NCI-H774 (cell line): ENCODE measurements at regions not wholly inside any gene's neighbourhood (a gene's known extent, or its start where the extent isn't known, plus 50 kb on each side); places are given as distances from the start of the nearest gene placed in this dataset.
"Not testable (repeated sequence)": the region's sequence is repeated elsewhere in the genome, so short reads cannot be mapped to it uniquely, and the experiment has no call there.

Experiments
- DNase-seq: peaks from one replicate; lab custom pipeline; 2025; lab: John Stamatoyannopoulos, UW

DNA sequence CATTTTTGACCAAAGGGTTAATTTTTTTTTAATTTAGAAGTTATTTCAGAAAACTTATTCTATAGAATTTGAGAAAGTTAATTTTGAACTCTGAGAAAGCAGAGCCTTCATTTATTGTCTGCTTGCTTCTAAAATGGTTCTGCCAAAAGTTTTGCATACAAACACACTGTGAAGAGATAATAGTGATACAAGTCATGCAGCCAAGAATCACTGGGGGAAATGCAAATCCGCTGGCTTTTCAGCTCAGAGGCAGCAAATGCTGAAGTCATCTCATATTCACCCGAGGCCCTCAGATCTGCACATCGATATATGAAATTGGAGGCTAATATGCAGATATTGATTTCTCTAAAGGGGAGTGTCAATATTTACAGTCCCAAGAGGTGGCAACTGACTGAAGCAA is 186.2 kb downstream of the KIT start:
- no peak for DNase-seq

- DNase-seq: no peak
Measured at GRCh38 chr4:54843106-54843505, 185.3 kb downstream of the KIT start.

- no peak for DNase-seq
Measured at GRCh38 chr4:54842656-54843055, 184.9 kb downstream of the KIT start.

- no peak for DNase-seq
Measured at GRCh38 chr4:54842226-54842625, 184.5 kb downstream of the KIT start.

- no peak for DNase-seq
Measured at GRCh38 chr4:54840992-54841768, 183.4 kb downstream of the KIT start.

- no peak for DNase-seq
Measured at GRCh38 chr4:54840430-54840829, 182.7 kb downstream of the KIT start.

DNA sequence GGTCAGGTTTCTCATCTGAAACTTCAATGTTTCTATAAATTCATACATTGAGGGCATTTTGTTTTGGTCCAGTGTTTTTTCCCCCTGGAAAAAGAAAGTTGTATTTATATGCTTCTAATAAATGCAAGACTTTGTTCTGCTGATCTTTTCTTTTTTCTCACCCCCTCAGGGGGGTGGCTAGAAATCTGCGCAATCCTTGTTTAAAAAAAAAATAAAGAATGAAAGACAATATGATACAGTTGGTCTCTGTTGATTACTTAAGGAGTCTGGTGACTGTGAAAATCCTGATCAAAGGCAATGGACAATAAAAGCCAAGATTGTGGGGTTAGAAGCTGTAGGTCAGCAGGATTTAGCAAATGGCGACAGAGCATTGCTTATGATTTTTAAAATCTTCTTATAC is 180.5 kb downstream of the KIT start:
- no peak for DNase-seq

GRCh38 chr4:54837576-54838140 is 179.9 kb downstream of the KIT start:
- no peak for DNase-seq

DNA sequence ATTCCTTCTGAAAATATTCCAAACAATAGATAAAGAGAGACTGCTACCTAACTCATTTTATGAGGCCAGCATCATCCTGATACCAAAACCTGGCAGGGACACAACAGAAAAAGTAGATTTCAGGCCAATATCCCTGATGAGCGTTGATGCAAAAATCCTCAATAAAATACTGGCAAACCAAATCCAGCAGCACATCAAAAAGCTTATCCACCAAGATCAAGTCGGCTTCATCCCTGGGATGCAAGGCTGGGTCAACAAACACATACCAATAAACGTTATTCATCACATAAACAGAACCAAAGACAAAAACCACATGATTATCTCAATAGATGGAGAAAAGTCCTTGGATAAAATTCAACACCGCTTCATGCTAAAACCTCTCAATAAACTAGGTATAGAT is 170.6 kb downstream of the KIT start:
- not testable (repeated sequence) for DNase-seq

- no peak for DNase-seq
Measured at GRCh38 chr4:54823616-54824015, 165.9 kb downstream of the KIT start.

- DNase-seq: no peak
Measured at GRCh38 chr4:54819034-54819433, 161.3 kb downstream of the KIT start.

GRCh38 chr4:54818481-54818880 is 160.7 kb downstream of the KIT start:
- no peak for DNase-seq

GRCh38 chr4:54813674-54814073 is 155.9 kb downstream of the KIT start:
- DNase-seq: no peak

- DNase-seq: no peak
Measured at GRCh38 chr4:54806351-54806750, 148.6 kb downstream of the KIT start.

- DNase-seq: no peak
Measured at GRCh38 chr4:54802336-54802735, 144.6 kb downstream of the KIT start.

DNA sequence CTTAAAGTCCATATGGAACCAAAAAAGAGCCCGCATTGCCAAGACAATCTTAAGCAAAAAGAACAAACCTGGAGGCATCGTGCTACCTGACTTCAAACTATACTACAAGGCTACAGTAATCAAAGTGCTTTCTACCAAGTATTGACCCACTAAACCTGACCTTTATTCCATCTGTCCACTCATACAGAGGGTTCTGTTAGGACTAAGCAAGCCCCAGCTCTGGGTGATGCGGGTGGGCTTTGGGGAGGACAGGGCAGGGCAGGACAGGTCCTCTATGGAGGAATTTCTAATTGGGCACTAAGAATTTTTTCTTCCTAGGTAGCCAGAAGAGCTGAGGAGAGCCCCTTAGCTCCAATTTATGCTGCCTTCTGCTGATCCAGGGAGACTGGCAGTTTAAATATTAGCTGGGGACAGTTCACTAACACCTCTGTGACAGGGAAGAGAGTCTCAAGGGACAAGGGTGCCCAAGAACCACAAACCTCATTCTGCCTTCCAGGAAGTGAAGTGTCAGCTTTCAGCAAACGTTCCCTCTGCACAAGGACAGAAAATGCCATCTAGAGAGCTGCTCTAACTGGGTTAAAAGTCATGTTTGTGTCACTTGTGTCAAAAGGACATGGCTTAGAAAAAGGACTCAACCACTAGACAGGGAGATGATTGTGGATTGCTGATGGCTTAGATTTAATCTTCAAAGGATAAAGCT is 143.2 kb downstream of the KIT start:
- DNase-seq: no peak

DNA sequence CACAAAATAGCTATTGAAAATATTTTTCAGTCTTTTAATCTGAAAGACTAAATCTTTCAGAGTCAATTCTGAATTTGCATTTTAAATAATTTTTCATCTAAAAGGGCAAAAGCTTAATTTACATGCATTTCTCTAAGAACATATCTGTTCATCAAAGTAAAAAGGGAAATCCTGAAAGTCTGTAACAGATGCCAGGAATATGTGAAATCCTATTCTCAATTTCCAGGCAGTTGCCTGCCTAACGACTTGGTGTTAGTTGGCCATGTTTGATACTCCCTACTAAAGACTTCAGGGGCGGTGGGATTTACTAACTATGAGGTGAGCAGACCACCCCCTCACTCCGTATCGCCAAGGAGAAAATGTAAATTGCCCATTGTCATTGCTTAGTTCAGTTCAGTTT is 136.8 kb downstream of the KIT start:
- DNase-seq: no peak

DNA sequence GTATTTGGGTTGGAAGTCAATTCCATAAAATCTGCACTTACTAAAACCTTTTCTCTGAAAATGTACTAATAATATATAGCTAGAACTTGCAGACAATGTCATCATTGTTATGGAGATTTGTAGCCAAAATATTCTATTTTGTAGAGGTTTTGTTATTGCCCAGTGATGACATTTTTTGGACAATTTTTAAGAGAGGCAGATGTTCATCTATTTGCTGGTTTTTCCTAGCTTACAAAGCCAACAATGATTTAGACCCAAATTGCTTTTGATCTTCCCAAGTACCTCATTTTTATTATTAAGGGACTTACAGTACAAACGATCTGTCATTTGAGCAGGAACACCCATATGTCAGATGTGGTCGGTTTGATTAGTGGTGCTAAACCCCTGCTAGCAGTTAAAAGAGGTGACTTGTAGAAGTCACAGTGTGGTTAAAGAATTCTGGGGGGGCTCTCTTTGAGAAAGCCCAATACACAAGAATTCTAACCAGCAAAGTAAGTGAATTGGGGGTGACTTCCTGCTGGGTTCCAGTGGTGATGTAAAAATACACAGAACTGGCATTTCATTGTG is 136.2 kb downstream of the KIT start:
- no peak for DNase-seq
